Stomach (tissue), 8 donors: ENCODE measurements at regions not wholly inside any gene's neighbourhood (a gene's known extent, or its start where the extent isn't known, plus 50 kb on each side); places are given as distances from the start of the nearest gene placed in this dataset.

Experiments
- DNase-seq, 2 donors: peaks; one replicate each; pipeline versions ENCODE4 v3.0.0 to v3.0.0-alpha.2; 2013 to 2019
- H3K27ac ChIP-seq, 5 donors: fragments of 200-600 bp in 4 of 5; sonication (generic) in 4 of 5; one replicate each; pipeline ENCODE4 v1.5.1; 2013 to 2019; ENCODE audit warnings: mild to moderate bottlenecking in 1 of 5, moderate library complexity in 1 of 5
- H3K27me3 ChIP-seq, 3 donors: fragments of 200-600 bp; sonication (generic); one replicate each; pipeline ENCODE4 v1.5.1; 2017 to 2019; ENCODE audit warnings: mixed run types in 1 of 3
- H3K36me3 ChIP-seq, 4 donors: fragments of 200-600 bp; sonication (generic); 1 replicate in 3 of 4; 2 replicates in 1 of 4; pipeline ENCODE4 v1.5.1; 2016 to 2019
- H3K4me1 ChIP-seq, 4 donors: fragments of 200-600 bp; sonication (generic); one replicate each; pipeline ENCODE4 v1.5.1; 2016 to 2019
- H3K4me3 ChIP-seq, 4 donors: fragments of 200-600 bp; sonication (generic) in 3 of 4; one replicate each; pipeline ENCODE4 v1.5.1; 2016 to 2019; ENCODE audit warnings: mild to moderate bottlenecking in 1 of 4
- H3K9me3 ChIP-seq, 4 donors: fragments of 200-600 bp; sonication (generic); one replicate each; pipeline ENCODE4 v1.5.1; 2016 to 2019
- CTCF ChIP-seq, 7 experiments: fragments of 450-650 bp in 4 of 7; fragments of 200-600 bp in 3 of 7; sonication (generic) in 3 of 7; IDR thresholded peaks; one replicate each; pipeline ENCODE4 v1.5.1; 2016 to 2019; ENCODE audit warnings: antibody characterized with exemption in 7 of 7, control low read depth in 2 of 7, mild to moderate bottlenecking in 1 of 7
- EP300 ChIP-seq: sonication (generic); formaldehyde crosslinking; IDR thresholded peaks from one replicate; pipeline ENCODE4 v1.6.1; 2017; ENCODE audit warnings: antibody characterized with exemption
- POLR2A ChIP-seq, 4 donors: fragments of 450-650 bp; IDR thresholded peaks; one replicate each; pipeline ENCODE4 v1.6.1; 2016; ENCODE audit warnings: antibody characterized with exemption in 4 of 4, control low read depth in 2 of 4, mild to moderate bottlenecking in 1 of 4, moderate library complexity in 1 of 4
- POLR2AphosphoS5 ChIP-seq, 3 donors: sonication (generic); formaldehyde crosslinking; IDR thresholded peaks; one replicate each; pipeline ENCODE4 v1.6.1; 2016; ENCODE audit warnings: antibody characterized with exemption in 3 of 3
- WGBS, 5 donors: extraction: QIAGEN DNeasy Blood & Tissue Kit in 3 of 5; methylation state at CpG; one replicate each; pipeline versions ENCODE4 v1.1.5 to v1.1.7; 2013 to 2018; 5-methylcytosine and 5-hydroxymethylcytosine counted together
- intact Hi-C: fragments of 100-400 bp; cut with DNase I; formaldehyde crosslinking; loops from one replicate; pipeline ENCODE4 v1.15.1; 2023; ENCODE audit warnings: low total_unique reads
- donor health status: healthy with polysubstance abuse.
- donor health status: Bipolar disorder and iron deficiency.
- donor health status: healthy.

- TF ChIP-seq CTCF (IDR thresholded peaks at IDR 0.05), result no peak
- no peak for TF ChIP-seq POLR2A (IDR thresholded peaks at IDR 0.05)
- no peak for TF ChIP-seq EP300
- no peak for TF ChIP-seq POLR2AphosphoS5 (IDR thresholded peaks at IDR 0.05)
These were observed 116.2 kb downstream of the FOXD2 start for GRCh38 chr1:47554082-47554481.

GRCh38 chr1:47554901-47555300 lies 117.1 kb downstream of the FOXD2 start:
- Histone ChIP-seq H3K27me3 (peaks cover 0 to 26% (median 0%) of the 10 kb centered on the region in 3 donors), H3K4me3 (no peak overlapping the region)

More at GRCh38 chr1:47554082-47554481, 116.2 kb downstream of the FOXD2 start:
- Histone ChIP-seq H3K27me3 (peaks cover 0 to 23% (median 0%) of the 10 kb centered on the region in 3 donors), H3K36me3 (no peaks in the 10 kb centered on the region), H3K4me3 (no peak overlapping the region), H3K27ac (peak overlapping the region in 3 of 5 donors; percentile 11 to 76 (median 71)), H3K9me3 (no peaks in the 10 kb centered on the region), H3K4me1 (peaks cover 23 to 61% (median 35%) of the 10 kb centered on the region in 4 donors)
- DNase-seq, result no peak
- intact Hi-C loops, result no loop called here
- 66 to 95% (median 86%) methylated on average over 5 of the region's 5 CpGs for WGBS, 5 donors

GRCh38 chr1:47555306-47555705 lies 117.5 kb downstream of the FOXD2 start:
- TF ChIP-seq POLR2A (IDR thresholded peaks at IDR 0.05), result no peak
- no peak for TF ChIP-seq CTCF (IDR thresholded peaks at IDR 0.05)
- peak in 2 of 3 donors; percentile 46 to 84 for TF ChIP-seq POLR2AphosphoS5 (IDR thresholded peaks at IDR 0.05)
- intact Hi-C loops, result no loop called here
- peak; percentile 52 to 76 for DNase-seq
- peaks cover 25 to 72% (median 44%) of the 10 kb centered on the region in 4 donors for H3K4me1 ChIP-seq
- peak overlapping the region; percentile 25 to 76 (median 58) for H3K27ac ChIP-seq
- H3K4me3 ChIP-seq, result no peak overlapping the region
- no peaks in the 10 kb centered on the region for H3K9me3 ChIP-seq
- H3K27me3 ChIP-seq, result peaks cover 0 to 26% (median 0%) of the 10 kb centered on the region in 3 donors
- WGBS, 5 donors, result 42 to 65% (median 49%) methylated on average over 2 of the region's 2 CpGs
- no peaks in the 10 kb centered on the region for H3K36me3 ChIP-seq

More at GRCh38 chr1:47554901-47555300, 117.1 kb downstream of the FOXD2 start:
- intact Hi-C loops, result no loop called here
- DNase-seq, result no peak
- Histone ChIP-seq H3K4me1 (peaks cover 25 to 68% (median 40%) of the 10 kb centered on the region in 4 donors), H3K36me3 (no peaks in the 10 kb centered on the region), H3K9me3 (no peaks in the 10 kb centered on the region), H3K27ac (peak overlapping the region; percentile 11 to 76 (median 55))
- no peak for TF ChIP-seq POLR2A (IDR thresholded peaks at IDR 0.05)
- TF ChIP-seq CTCF (IDR thresholded peaks at IDR 0.05), result no peak
- no peak for TF ChIP-seq EP300
- TF ChIP-seq POLR2AphosphoS5 (IDR thresholded peaks at IDR 0.05), result no peak
- WGBS, 5 donors, result 47 to 84% (median 71%) methylated on average over 1 of the region's 1 CpG

- no peak overlapping the region for H3K4me3 ChIP-seq
- whole genome bisulfite sequencing, 5 donors, result 59 to 70% (median 63%) methylated on average over 19 to 24 of the region's 24 CpGs
- intact Hi-C loops, result no loop called here
- H3K9me3 ChIP-seq, result no peaks in the 10 kb centered on the region
- peaks cover 0 to 26% (median 0%) of the 10 kb centered on the region in 3 donors for H3K27me3 ChIP-seq
- H3K27ac ChIP-seq, result peak overlapping the region; percentile 1 to 71 (median 58)
- peak in 1 of 2 donors; percentile 61 for DNase-seq
- H3K4me1 ChIP-seq, result peaks cover 25 to 76% (median 49%) of the 10 kb centered on the region in 4 donors
- H3K36me3 ChIP-seq, result no peaks in the 10 kb centered on the region
- TF ChIP-seq POLR2A (IDR thresholded peaks at IDR 0.05) (no peak), CTCF (IDR thresholded peaks at IDR 0.05) (no peak), EP300 (no peak), POLR2AphosphoS5 (IDR thresholded peaks at IDR 0.05) (no peak)
These were observed 118.2 kb downstream of the FOXD2 start for GRCh38 chr1:47555841-47556560.
